Frontal cortex (tissue), 3 donors: ENCODE measurements at regions not wholly inside any gene's neighbourhood (a gene's known extent, or its start where the extent isn't known, plus 50 kb on each side); places are given as distances from the start of the nearest gene placed in this dataset.
"Not testable (repeated sequence)": the region's sequence is repeated elsewhere in the genome, so short reads cannot be mapped to it uniquely, and the experiment has no call there.

ENCODE experiments used
- DNase-seq, 2 donors: peaks; one replicate each; pipeline ENCODE4 v3.0.0; 2012; ENCODE audit warnings: low spot score in 2 of 2
- FAIRE-seq: peaks from 2 replicates; lab custom pipeline; 2012; peaks lifted over from hg19 to GRCh38; lab: Jason Lieb, UNC
- donor health status: control.
- donor health status: control.
- donor health status: control.

DNA sequence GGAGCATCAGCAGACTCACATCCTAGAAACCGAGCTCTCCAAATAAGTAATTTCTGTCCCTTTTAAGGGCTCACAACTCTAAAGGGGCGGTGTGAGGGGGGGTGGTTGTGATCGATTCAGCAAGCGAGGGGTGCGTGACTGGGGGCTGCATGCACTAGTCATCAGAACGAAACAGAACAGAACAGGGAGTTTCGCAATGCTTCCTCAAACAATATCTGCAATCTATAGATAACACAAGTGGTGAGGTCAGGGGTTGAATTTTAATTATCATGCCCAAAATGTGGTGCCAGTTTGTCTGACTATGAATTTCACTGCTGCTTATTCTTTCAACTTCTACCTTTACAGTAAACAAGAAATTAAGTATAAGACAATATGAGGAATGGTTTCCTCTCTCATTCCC, 1003.0 kb upstream of the NCAM2 start:
- FAIRE-seq (no peak), DNase-seq (no peak)

DNA sequence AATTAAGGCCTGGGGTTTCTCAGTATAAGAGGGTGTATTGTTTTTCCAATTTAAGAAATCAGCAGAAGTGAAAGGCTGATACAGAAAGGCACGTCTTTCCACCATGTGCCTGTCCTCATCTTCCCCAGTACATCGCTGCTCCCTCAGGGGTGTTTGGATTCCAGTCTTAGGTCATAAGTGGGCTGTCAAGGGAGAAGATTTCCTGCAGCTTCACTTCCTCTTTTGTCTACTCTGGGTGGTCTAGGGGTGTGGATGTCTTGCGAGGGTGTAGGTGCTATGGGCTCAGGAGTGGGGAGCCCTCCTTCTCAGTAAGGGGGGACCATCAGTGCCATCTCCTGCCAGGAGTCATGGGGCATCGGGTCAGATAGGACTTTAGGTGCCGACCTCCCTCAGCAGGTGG, 999.8 kb upstream of the NCAM2 start:
- no peak for FAIRE-seq
- no peak for DNase-seq

DNA sequence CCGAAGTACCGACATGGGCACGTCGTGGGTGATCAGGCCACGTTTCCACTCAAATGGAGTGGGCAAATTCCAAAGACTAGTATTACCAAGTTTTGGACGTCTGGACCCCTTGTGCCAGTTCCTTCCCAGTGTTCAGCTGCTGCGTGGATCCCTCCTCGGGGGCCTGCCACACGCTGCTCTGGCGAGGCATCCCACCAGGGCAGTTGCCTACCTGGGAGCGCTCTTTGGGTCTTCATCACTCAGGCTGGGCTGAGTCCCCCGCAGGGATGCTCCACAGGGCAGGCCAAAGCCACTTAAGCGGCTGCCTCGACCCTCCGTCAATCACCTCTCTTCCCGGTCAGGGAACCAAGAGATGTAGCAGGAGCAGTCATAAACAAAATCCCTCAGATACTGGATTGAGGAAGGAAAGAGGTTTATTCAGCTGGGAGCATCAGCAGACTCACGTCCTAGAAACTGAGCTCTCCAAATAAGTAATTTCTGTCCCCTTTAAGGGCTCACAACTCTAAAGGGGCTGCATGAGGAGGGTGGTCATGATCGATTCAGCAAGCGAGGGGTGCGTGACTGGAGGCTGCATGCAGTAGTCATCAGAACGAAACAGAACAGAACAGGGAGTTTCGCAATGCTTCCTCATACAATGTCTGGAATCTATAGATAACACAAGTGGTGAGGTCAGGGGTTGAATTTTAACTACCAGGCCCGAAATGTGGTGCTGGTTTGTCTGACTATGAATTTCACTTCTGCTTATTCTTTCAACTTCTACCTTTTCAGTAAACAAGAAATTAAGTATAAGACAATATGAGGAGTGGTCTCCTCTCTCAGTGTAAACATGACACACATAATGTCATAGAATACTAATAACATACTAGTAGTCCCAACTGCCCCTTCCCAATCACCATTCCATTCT, 998.6 kb upstream of the NCAM2 start:
- no peak for DNase-seq
- no peak for FAIRE-seq

DNA sequence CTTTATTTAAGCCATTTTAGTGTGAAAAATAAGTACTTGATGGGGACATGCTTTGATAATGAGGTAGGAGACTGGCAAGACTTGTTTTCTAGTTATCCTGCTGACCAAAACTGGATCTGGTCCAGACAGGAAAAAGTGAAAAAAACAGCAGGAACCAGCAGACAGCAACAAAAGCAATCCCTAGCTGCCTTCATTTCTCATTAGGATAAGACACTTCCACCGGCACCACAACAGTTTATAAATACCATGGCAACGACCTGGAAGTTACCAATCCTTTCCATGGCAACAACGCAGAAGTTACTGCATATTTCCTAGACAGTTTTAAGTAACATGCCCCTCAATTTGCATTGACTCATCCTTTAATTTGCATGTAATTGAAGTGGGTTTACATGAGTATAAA, 993.8 kb upstream of the NCAM2 start:
- DNase-seq (no peak), FAIRE-seq (no peak)

DNA sequence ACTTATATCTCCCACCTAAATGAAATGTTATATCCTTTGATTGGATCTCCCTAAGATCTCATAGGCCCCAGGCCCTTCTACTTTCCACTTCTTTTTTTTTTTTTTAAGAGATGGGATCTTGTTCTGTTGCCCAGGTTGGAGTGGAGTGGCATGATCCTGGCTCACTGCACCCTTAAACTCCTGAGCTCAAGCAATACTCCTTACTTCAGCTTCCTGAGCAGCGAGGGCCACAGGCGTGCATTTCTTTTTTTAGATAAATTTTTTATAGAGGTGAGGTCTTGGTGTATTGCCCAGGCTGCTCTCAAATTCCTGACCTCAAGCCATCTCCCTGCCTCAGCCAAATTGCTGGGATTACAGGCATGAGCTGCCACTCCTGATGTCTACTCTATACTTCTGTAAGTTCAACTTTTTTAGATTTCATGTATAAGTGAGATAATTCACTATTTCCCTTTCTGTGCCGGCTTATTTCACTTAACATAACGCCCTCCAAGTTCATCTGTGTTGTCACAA, 987.5 kb upstream of the NCAM2 start:
- FAIRE-seq (no peak), DNase-seq (no peak)

DNA sequence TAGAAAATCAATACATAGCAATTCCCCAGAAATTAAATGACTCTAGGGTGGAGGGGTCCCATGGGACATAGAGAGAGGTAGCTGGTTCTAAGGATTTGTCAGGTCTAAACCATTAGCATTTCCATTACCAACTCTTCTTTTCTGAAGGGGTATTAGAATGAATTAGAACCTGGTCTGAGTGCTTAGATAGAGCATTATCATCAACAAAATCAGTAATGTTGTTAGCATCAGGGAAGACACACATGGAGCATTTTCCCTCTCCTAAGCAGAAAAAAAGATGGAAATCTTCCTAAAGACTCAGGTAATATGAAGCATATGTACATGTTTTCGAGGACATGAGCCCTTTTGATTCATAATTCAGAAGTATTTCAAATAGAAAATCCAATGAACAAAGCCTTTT, 984.4 kb upstream of the NCAM2 start:
- DNase-seq (no peak), FAIRE-seq (no peak)

DNA sequence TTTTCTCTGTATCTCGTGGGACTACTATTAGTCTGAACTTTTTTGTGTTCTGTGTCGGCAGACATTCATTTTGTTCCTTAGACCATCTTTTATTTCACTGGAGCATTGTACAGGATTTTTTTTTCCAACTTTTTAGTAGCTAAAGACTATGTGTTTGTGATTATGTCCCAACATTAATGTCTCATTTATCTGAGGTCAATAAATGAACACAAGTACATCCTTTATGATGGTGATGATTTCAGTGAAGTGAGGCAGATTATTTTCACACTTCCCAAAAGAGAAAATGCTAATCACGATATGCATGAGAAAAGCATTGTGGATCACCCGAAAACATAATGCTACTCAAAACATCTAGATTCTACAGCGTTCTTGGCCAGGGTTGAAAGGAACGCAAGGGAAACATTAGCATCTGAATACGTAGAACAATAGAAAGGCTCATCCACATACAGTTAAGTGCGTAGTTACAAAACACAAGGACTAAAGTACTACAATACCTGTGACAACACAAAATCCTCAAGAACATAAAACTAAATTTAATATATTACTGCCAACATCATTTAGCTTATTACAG, 981.7 kb upstream of the NCAM2 start:
- DNase-seq, result no peak
- no peak for FAIRE-seq

DNA sequence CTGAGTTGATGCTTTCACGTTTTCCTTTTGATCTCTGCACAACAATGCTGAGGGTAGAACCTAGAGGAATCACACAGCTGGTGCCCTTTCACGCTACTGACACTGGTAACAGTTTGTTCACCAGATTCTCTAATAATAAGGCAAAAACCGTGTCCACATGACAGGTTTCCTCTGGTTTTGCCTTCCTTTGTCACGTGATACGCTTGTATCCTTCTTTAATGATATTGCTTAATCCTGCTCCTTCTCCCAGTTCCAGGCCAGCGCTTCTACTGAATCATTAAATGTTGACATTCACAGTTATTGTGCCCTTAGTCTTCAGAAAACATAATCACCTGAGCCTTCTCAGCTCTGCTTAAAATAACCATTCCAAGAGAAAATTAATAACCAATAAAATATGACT, 978.2 kb upstream of the NCAM2 start:
- no peak for DNase-seq
- FAIRE-seq, result no peak

DNA sequence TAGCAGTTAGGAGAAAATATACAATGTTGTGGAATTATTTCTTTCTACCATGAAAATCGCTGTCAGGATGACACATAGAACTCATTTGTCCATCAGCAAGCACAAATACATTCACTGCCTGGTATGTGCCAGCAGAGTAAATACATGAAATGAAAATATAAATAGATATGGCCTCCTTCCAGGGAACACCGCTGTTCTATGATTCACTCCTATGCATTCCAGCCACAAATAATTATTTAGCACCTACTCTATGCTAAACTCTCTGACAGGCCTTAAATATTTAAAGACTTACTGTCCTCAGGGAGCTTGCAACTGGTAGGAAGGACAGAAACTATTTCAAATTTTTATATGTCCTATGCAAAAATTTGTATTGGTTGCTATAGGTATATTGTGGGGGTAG, 975.0 kb upstream of the NCAM2 start:
- FAIRE-seq, result no peak
- DNase-seq, result no peak

DNA sequence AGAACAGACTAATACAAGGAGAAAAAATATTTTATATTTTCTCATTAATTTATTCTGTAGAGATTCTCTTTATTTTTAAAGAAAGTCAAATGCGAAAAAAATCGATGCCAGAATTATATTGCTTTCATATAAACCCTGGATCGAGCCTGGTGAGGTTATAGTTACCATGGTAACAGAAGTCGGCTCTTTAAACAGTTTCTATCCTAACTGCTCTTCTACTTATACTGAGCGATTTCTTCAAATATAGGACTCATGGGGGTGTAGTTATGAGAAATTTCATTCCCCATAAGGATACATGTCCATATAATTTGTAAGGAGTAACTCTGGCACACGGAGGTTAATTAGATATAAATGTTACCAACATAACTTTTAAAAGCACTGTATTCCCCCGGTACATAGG, 973.5 kb upstream of the NCAM2 start:
- FAIRE-seq, result no peak
- DNase-seq, result no peak

DNA sequence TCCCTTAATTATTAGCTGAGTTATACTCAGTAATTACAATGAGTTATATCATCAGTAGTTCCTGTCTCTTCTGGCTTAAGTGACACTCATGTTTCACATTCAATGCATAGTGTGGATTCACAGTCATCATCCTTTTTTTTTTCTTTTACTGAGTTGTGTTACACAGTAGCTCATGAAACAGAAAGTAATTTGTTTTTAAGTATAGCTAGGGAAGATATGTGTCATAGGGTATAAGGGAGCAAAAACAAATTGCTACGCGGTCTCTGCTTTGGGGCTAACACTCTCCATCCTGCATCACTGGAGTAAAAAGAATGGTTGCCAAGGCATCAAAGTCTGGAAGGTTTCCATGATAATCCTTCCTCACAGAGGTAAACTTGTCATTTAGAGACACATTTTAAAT, 971.7 kb upstream of the NCAM2 start:
- no peak for DNase-seq
- no peak for FAIRE-seq

DNA sequence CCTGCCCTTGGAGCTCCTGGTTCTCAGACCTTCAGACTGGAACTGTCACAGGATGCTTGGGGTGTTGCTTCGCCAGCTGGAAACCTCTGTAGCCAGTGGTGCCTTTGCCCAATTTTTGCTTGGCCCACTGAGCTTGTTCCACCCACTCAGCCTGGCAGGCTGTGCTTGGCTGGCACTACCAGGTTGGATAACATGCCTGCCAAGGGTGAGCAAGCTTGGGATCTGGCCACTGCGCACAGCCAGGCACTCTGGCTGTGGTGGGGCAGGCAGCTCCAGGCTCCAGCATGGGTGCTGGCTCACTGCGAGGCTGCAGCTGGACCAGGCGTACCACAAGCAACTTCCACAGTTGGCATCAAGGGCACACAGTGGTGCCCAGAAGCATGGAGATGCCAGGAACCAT, 967.8 kb upstream of the NCAM2 start:
- no peak for DNase-seq
- FAIRE-seq, result no peak

DNA sequence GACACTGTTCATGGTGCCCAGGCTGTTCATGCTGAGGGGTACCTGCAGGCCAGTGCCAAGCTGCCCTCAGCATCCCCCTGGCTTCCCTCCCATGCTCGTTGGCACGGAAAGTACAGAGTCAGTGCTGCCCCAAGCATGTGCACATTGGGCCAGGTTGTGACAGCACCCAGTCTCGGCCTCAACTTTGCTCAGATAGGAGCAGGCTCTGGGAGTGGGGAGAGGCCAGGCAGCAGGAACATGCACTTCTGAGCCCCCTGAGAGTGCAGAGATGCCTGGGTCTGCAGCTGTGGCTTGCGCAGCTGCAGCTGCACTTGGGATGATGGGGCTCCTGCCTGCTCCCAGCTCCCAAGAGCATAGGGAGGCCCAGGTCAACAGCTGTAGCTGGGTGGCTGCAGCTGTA, 966.4 kb upstream of the NCAM2 start:
- FAIRE-seq, result no peak
- no peak for DNase-seq

DNA sequence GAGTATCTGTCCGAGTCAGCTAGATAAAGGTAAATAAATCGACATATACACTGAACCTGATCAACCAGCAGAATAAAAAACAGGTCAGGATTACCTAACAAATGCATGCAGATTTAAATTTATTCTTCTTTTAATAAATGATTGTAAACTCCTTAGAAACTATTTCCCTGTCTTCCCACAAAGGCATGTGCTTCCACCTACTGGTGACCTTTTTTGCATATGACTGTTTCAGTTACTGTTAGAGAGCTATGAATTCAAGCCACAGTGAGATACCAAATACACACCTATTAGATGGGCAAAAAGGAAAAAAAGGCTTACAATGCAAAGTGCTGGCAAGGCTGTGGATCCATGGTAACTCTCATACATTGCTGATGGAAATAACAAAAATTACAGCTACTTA, 957.4 kb upstream of the NCAM2 start:
- FAIRE-seq (no peak), DNase-seq (no peak)

DNA sequence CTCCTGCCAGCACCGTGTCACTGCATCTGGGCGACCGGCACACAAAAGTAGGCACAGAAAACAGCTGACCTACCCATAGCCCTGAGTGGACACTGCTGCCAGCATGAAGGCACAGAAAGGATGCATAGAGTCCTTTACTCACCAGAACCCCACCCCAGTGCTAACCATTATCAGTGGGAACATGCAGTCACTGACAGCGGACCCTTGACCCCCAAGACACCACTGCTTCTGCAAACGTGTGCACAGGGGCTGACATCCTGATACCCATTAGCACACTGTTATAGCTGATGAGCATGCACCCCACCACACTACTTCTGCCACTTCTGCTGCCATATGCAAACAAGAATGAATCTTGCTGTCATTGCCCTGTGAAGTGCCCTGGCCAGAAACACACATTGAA, 953.0 kb upstream of the NCAM2 start:
- FAIRE-seq, result no peak
- no peak for DNase-seq

DNA sequence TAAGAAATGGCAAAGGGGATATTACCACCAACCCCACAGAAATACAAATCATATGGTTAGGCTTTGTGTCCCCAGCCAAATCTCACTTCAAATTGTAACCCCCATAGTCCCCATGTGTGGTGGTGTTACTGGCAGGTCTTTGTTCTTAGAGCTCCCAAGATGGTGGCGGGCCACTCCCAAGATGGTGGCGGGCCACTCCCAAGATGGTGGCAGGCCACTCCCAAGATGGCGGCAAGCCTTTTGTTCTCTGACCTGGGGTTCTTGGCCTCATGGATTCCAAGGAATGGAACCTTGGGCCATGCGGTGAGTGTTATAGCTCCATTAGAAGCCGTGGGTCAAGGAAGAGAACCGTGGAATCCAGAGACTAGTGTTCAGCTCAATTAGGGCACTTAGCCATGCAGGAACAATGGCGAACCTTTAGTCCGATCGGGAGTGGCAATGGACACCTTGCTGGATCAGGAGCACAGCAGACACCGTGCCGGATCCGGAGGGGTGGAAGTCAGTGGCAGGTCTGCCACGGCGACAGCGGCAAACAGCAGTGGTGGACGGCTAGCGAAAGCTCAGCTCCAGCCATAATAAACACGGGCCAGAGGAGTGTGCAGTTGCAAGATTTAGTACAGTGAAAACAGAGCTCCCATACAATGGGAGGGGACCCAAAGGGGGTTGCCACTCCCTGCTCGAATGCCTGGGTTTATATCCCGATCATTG, 949.9 kb upstream of the NCAM2 start:
- not testable (repeated sequence) for DNase-seq, FAIRE-seq

DNA sequence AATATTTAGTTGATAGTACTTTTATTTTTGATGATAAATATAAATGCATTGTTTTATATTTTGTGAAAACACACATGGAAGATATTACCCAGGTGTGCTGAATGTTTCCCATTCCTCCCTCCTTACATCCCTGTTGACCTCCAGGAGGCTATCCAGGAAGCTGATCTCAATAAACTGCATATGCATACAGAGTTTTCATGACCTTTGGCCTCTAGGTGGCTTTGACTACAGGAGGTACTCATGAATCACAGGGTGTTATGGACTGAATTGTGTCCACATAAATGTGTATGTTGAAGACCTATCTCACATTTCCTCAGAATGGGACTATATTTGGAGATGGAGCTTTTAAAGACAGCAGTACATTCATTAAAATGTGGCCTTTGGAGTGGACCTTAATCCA, 914.9 kb upstream of the NCAM2 start:
- DNase-seq (no peak), FAIRE-seq (no peak)

DNA sequence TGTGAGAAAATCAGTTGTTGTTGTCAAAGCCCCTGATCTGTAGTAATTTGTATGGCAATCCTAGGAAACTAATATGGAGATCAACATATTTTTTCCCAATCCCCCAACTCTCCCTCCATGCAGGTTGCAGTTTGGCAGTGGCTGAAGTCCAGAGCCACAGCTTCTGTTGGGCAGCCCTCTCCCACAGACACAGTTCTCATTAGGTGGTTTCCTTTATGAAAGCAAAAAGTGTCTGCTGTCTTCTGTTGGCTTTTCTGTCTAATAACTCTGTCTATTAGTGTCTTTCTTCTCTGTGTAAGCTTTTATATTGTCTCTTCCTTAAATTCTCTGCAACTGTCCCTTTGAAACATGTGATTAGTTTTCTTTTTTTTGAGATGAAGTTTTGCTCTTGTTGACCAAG, 914.3 kb upstream of the NCAM2 start:
- DNase-seq (no peak), FAIRE-seq (no peak)

DNA sequence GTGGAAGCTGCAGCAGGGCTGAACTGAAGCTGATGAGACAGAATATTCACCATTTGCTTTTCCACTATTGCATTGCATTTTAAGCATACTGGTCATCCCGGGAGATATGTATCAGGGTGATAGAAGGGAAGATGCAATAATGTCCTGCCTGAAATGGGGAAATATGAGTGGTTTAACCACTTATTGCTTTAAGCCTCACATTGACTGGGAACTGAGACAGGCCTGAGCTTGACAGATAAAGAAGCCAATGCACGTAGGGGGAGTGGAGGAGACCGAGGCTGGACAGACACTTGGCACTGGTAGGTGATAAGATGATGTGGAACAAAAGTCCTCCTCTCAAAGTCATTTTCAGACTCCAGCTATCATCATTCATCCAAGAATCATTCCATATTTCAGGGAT, 911.7 kb upstream of the NCAM2 start:
- FAIRE-seq, result no peak
- DNase-seq, result no peak

DNA sequence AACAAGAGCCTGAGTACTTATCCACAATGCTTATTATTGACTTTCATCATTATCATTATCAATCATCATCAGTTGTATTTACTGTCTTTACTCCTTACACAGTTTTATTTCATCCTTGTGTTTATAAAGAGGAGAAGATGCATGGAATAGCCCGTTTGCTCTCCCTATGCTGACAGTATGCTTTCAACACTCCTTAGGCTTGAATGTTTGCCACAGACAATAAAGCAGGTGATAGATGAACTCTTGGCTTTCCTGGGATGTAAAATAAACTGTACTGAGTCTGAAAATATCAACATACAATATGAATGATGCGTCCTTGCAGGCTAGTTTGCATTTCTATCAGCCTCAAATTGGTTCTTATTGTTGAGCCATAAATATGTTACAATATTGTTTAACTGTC, 891.8 kb upstream of the NCAM2 start:
- no peak for FAIRE-seq
- no peak for DNase-seq

DNA sequence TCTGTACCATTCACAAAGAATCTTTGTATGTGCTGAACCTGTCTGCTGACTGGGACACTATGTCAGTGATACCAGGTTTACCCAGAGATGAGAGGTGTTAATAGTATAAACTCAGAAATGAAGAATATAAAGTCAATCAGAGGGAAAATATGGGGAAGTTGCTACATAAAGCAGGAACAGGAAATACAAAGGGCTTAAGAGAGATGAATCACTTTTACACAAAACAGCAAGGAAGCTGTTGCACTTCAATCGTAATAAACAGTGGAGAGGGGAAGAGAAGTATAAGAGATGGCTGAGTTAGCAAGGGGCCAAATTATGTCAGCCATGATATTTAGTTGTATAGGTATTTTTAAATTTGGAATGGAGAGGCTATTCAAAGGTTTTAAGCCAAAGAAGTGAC, 890.2 kb upstream of the NCAM2 start:
- FAIRE-seq, result no peak
- no peak for DNase-seq
